NB4 (cell line): ENCODE measurements at regions not wholly inside any gene's neighbourhood (a gene's known extent, or its start where the extent isn't known, plus 50 kb on each side); places are given as distances from the start of the nearest gene placed in this dataset.

Experiments used
- DNase-seq: peaks from one replicate; pipeline ENCODE4 v3.0.0; 2010; ENCODE audit warnings: low read depth
- H3K4me3 ChIP-seq: one replicate; pipeline ENCODE4 v1.5.1; 2011; ENCODE audit warnings: mild to moderate bottlenecking, low read depth, low read length, moderate library complexity
- MAX ChIP-seq: IDR thresholded peaks from 2 replicates; pipeline ENCODE4 v1.6.1; 2011; ENCODE audit warnings: low read depth, low read length
- MYC ChIP-seq: IDR thresholded peaks from 2 replicates; pipeline ENCODE4 v1.6.1; 2011; ENCODE audit warnings: low read depth, low read length
- POLR2A ChIP-seq: IDR thresholded peaks from 2 replicates; pipeline ENCODE4 v1.6.1; 2011; ENCODE audit warnings: mild to moderate bottlenecking; ENCODE audit not compliant: insufficient read length; ENCODE audit errors: extremely low read depth
- TF ChIP-seq, protein P1 (sequence below): IDR thresholded peaks from one replicate; pipeline ENCODE4 v1.5.1; 2012; ENCODE audit warnings: low read depth, low read length

- no peak for DNase-seq
- no peak for TF ChIP-seq MAX
- no peak for TF ChIP-seq MYC
- TF ChIP-seq, protein P1, sequence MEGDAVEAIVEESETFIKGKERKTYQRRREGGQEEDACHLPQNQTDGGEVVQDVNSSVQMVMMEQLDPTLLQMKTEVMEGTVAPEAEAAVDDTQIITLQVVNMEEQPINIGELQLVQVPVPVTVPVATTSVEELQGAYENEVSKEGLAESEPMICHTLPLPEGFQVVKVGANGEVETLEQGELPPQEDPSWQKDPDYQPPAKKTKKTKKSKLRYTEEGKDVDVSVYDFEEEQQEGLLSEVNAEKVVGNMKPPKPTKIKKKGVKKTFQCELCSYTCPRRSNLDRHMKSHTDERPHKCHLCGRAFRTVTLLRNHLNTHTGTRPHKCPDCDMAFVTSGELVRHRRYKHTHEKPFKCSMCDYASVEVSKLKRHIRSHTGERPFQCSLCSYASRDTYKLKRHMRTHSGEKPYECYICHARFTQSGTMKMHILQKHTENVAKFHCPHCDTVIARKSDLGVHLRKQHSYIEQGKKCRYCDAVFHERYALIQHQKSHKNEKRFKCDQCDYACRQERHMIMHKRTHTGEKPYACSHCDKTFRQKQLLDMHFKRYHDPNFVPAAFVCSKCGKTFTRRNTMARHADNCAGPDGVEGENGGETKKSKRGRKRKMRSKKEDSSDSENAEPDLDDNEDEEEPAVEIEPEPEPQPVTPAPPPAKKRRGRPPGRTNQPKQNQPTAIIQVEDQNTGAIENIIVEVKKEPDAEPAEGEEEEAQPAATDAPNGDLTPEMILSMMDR, result no peak
- TF ChIP-seq POLR2A, result no peak
- H3K4me3 ChIP-seq, result no peak overlapping the region
These were observed 449.4 kb downstream of the TCERG1L start for GRCh38 chr10:130862122-130862521.

- DNase-seq, result no peak
- no peak for TF ChIP-seq MAX
- TF ChIP-seq MYC, result no peak
- TF ChIP-seq, protein P1, result no peak
- no peak for TF ChIP-seq POLR2A
- H3K4me3 ChIP-seq, result no peak overlapping the region
These were observed 448.9 kb downstream of the TCERG1L start for GRCh38 chr10:130862626-130863025.

DNA sequence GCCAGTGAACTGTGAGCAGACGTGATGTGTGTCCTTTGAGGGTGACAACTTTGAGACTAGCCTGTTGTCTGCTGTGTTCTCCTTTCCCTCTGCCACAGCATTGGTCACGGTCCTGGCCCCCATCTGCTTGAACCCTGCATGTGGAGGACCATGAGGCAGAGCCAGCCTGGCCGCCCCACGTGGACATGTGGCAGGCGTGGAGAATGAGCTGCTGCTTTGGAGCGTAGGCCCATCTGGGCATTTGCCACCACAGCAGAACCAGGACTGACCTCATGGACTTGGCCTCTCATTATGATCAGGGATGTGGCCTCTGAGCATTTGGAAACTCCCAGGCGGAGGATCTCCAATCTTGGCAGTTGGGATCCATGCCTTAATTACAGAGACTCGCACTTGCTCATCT, 448.5 kb downstream of the TCERG1L start:
- no peak for DNase-seq
- TF ChIP-seq MAX (no peak), POLR2A (no peak), MYC (no peak)
- TF ChIP-seq, protein P1, result no peak
- H3K4me3 ChIP-seq, result no peak overlapping the region

- H3K4me3 ChIP-seq, result no peak overlapping the region
- no peak for DNase-seq
- no peak for TF ChIP-seq MAX
- TF ChIP-seq POLR2A, result no peak
- TF ChIP-seq, protein P1, result no peak
- TF ChIP-seq MYC, result no peak
These were observed 446.3 kb downstream of the TCERG1L start for GRCh38 chr10:130864961-130865818.

- TF ChIP-seq POLR2A (no peak), MYC (no peak)
- H3K4me3 ChIP-seq, result no peak overlapping the region
- DNase-seq, result no peak
These were observed 444.7 kb downstream of the TCERG1L start for GRCh38 chr10:130866857-130867256.

DNA sequence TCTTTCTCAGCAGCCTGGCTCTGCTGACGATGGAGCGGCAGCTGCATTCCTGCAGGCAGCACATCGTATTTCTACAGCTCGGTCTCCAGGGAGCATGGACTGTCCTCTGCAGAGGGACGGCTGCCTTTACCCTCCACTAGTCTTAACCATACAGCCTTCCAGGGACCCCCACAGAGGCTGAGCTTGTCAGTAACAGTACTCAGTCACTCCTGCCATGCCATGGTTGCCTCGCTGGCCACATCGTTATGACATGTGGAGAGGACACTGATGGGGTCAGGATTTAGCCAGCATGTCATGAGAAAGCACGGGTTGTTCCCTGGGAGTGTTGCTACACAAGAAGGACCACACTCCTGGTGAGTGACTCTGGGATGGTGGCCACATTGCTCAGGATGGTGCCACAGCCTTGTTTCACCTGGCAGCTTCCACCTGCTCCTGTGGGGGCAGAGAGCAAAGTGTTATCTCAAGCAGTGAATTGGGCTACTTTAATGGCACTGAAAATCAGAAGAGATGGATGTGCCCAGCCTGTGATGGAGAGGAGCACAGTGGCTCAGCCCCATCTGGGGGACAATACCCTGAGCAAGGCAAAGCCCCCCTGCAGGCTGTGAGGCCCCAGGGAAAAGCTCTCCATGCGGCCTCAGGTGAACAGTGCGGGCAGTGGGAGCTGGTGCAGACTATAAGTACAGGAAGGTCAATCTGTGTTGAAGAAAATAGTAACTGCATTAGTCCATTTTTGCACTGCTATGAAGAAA, 443.9 kb downstream of the TCERG1L start:
- H3K4me3 ChIP-seq, result no peak overlapping the region
- TF ChIP-seq POLR2A, result no peak
- TF ChIP-seq MYC, result no peak
- no peak for TF ChIP-seq MAX
- TF ChIP-seq, protein P1, result no peak
- DNase-seq, result no peak
